ENCODE measurements at regions not wholly inside any gene's neighbourhood (a gene's known extent, or its start where the extent isn't known, plus 50 kb on each side); places are given as distances from the start of the nearest gene placed in this dataset.

- no peak for DNase-seq (ENCODE audit: low read depth in 2 of 2)
- TF ChIP-seq, protein P1, sequence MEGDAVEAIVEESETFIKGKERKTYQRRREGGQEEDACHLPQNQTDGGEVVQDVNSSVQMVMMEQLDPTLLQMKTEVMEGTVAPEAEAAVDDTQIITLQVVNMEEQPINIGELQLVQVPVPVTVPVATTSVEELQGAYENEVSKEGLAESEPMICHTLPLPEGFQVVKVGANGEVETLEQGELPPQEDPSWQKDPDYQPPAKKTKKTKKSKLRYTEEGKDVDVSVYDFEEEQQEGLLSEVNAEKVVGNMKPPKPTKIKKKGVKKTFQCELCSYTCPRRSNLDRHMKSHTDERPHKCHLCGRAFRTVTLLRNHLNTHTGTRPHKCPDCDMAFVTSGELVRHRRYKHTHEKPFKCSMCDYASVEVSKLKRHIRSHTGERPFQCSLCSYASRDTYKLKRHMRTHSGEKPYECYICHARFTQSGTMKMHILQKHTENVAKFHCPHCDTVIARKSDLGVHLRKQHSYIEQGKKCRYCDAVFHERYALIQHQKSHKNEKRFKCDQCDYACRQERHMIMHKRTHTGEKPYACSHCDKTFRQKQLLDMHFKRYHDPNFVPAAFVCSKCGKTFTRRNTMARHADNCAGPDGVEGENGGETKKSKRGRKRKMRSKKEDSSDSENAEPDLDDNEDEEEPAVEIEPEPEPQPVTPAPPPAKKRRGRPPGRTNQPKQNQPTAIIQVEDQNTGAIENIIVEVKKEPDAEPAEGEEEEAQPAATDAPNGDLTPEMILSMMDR (IDR thresholded peaks at IDR 0.05; ENCODE audit: low read depth, low read length): no peak
- H3K4me3 ChIP-seq (replicated peaks in 1 of 2; ENCODE audit: low read depth in 2 of 2, low read length in 2 of 2): no peak overlapping the region
Observed at GRCh38 chr7:124338861-124339260, 306.0 kb upstream of the TMEM229A start.

DNA sequence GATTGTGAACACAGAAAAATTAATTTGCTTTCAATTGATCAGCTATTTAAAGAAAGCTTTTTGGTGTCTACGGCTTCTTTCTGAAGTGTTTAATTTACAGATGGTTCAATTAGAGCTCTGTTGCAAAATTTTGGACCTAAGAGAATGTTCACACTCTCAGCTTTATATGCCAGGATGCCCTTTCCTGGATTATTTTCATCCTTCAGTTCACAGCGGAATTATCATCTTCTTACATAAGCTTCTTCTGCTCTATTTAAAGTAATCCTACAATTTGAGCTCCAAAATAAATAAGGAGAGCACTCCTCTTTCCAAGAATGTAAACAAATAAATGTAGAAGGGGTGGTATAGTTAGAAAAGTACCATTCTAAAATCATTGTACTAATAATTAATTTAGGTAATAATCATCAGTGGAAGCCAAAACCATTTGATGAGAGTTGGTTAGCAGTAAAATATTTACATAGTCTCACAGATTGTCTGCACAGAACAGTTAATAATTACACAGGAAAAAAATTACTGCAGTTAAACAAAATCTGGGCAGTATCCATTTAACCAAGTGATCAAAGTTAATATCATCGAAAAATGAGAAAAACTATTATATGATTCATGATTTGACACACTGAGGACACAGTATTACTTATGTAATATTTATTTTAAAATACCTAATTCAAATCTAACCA is 298.0 kb upstream of the TMEM229A start:
- no peak for DNase-seq (ENCODE audit: low read depth in 2 of 2)
- no peak overlapping the region for H3K4me3 ChIP-seq (replicated peaks in 1 of 2; ENCODE audit: low read depth in 2 of 2, low read length in 2 of 2)
- TF ChIP-seq, protein P1 (IDR thresholded peaks at IDR 0.05; ENCODE audit: low read depth, low read length): no peak

DNA sequence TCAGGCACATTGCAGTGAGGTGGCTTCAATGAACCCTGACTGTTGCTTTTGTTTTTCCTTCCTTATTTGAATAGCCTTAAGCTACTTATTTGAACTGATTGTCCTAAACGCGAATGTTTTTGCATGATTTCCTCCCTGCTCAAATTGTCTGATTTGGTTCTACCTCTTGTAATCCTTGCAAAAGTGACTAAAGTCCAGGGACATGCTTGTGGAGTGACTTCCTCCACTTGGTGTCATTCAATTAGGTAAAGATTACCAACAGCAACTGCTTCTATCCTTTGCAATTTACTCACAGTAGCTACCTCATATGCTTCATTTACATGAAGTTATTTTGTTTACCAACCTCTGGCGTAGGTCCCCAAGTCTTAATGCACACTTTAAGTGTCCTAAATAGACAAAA is 295.9 kb upstream of the TMEM229A start:
- no peak for DNase-seq (ENCODE audit: low read depth in 2 of 2)
- TF ChIP-seq, protein P1 (IDR thresholded peaks at IDR 0.05; ENCODE audit: low read depth, low read length): no peak
- H3K4me3 ChIP-seq (replicated peaks in 1 of 2; ENCODE audit: low read depth in 2 of 2, low read length in 2 of 2): no peak overlapping the region

DNA sequence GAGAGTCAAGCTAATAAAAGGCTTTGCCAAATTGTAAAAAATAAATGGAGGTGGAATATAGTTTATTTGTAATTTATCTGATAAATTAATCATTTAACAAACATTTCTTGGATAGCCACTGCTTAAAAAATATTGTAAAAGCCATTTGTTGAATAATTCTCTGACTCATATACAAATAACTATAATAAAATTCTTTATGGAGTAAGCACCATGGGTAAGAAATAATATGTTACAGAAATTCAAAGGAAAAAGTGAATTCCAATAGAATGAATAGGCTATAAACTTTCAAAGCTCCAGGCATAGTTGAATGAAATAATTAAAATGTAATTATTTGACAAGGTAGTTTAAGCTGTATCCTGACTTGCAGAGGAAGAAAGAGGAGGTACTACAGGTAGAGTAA is 291.4 kb upstream of the TMEM229A start:
- no peak overlapping the region for H3K4me3 ChIP-seq (replicated peaks in 1 of 2; ENCODE audit: low read depth in 2 of 2, low read length in 2 of 2)
- no peak for DNase-seq (ENCODE audit: low read depth in 2 of 2)
- TF ChIP-seq, protein P1 (IDR thresholded peaks at IDR 0.05; ENCODE audit: low read depth, low read length): no peak

- no peak overlapping the region for H3K4me3 ChIP-seq (replicated peaks in 1 of 2; ENCODE audit: low read depth in 2 of 2, low read length in 2 of 2)
- no peak for DNase-seq (ENCODE audit: low read depth in 2 of 2)
- TF ChIP-seq, protein P1 (IDR thresholded peaks at IDR 0.05; ENCODE audit: low read depth, low read length): no peak
Observed at GRCh38 chr7:124323597-124323996, 290.7 kb upstream of the TMEM229A start.

DNA sequence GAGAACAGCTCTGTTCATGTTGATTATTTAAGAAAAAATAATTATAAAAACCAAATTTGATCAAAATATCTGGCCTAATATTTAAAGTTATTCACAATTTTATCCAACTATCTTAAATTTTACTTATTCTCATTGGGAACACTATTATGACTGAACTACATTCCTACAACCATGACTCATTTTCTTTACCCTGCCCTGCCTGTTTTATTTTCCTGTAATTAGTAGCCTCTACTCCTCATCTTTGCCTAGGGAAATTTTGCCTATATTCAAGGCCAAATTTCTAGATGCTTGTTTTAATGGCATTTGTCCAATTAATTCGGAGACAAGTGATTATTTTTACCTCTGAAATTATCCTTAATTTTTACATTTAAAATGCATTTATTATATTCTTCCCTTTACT is 289.7 kb upstream of the TMEM229A start:
- TF ChIP-seq, protein P1 (IDR thresholded peaks at IDR 0.05; ENCODE audit: low read depth, low read length): no peak
- DNase-seq (ENCODE audit: low read depth in 2 of 2): no peak

More for the DNA sequence above, 289.7 kb upstream of the TMEM229A start:
- H3K4me3 ChIP-seq (replicated peaks in 1 of 2; ENCODE audit: low read depth in 2 of 2, low read length in 2 of 2): no peak overlapping the region
